ENCODE measurements at regions not wholly inside any gene's neighbourhood (a gene's known extent, or its start where the extent isn't known, plus 50 kb on each side); places are given as distances from the start of the nearest gene placed in this dataset.

DNA sequence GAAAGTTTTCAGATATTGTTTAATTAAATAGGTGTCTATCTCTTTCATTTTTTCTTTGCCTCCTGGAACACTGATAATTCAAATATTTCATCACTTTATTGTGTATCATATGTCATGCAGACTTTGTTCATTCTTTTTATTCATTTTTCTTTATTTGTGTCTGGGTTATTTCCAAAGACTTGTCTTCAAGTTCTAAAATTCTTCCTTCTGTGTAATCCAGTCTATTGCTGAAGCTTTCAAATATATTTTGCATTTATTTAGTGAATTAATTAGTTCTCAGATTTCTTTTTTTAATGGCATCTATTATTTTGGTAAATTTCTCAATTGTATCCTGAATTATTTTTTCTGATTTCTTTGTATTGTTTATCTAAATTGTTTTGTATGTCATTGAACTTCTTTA lies 70.1 kb downstream of the ZNF330 start:
- Histone ChIP-seq H3K27ac (ENCODE audit: low read length) (no peak overlapping the region), H4K20me1 (ENCODE audit: insufficient read depth, low read length) (no peaks in the 10 kb centered on the region), H3K4me3 (ENCODE audit: low read depth in 1 of 2, low read length in 2 of 2) (no peak overlapping the region), H2AFZ (ENCODE audit: low read depth, low read length) (no peak overlapping the region), H3K36me3 (ENCODE audit: insufficient read depth, low read length) (no peaks in the 10 kb centered on the region), H3K4me2 (ENCODE audit: insufficient read depth, low read length) (no peak overlapping the region), H3K79me2 (ENCODE audit: insufficient read depth, low read length) (no peaks in the 10 kb centered on the region), H3K9me3 (ENCODE audit: insufficient read depth, low read length, severe bottlenecking) (no peaks in the 10 kb centered on the region), H3K9ac (ENCODE audit: low read depth, low read length) (no peak overlapping the region), H3K27me3 (ENCODE audit: insufficient read depth, low read length, poor library complexity) (no peaks in the 10 kb centered on the region), H3K4me1 (ENCODE audit: insufficient read depth, low read length) (no peaks in the 10 kb centered on the region)
- ATAC-seq (ENCODE audit: insufficient read depth, low read depth) (no peak), DNase-seq (no peak)
- TF ChIP-seq, protein P1, sequence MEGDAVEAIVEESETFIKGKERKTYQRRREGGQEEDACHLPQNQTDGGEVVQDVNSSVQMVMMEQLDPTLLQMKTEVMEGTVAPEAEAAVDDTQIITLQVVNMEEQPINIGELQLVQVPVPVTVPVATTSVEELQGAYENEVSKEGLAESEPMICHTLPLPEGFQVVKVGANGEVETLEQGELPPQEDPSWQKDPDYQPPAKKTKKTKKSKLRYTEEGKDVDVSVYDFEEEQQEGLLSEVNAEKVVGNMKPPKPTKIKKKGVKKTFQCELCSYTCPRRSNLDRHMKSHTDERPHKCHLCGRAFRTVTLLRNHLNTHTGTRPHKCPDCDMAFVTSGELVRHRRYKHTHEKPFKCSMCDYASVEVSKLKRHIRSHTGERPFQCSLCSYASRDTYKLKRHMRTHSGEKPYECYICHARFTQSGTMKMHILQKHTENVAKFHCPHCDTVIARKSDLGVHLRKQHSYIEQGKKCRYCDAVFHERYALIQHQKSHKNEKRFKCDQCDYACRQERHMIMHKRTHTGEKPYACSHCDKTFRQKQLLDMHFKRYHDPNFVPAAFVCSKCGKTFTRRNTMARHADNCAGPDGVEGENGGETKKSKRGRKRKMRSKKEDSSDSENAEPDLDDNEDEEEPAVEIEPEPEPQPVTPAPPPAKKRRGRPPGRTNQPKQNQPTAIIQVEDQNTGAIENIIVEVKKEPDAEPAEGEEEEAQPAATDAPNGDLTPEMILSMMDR (IDR thresholded peaks at IDR 0.05; ENCODE audit: borderline replicate concordance, extremely low read depth, low read length, poor library complexity, severe bottlenecking), result no peak
- no peak for TF ChIP-seq EZH2 (IDR thresholded peaks at IDR 0.05; ENCODE audit: borderline replicate concordance, low read depth, low read length, severe bottlenecking)

DNA sequence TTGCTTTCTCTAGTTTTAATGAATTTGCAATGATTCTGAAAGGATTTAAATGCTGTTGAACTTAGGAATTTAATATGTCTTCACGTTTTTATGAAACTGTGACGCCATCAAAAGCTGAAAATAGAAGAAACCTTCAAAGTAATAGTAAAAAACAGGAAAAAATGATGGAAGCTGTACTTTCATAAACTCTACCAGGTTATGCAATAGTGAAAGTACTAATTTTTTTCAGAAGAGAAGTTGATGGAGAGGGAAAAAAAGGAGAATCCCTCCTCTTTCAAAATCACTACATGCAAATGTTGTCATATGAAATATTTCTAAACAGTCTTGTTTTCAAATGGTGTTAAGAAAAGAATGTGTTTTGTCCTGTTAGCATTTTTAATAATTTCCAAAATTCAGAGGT lies 73.6 kb downstream of the ZNF330 start:
- H3K27ac ChIP-seq (ENCODE audit: low read length), result no peak overlapping the region
- H3K9me3 ChIP-seq (ENCODE audit: insufficient read depth, low read length, severe bottlenecking), result no peaks in the 10 kb centered on the region
- no peak for ATAC-seq (ENCODE audit: insufficient read depth, low read depth)
- no peaks in the 10 kb centered on the region for H3K36me3 ChIP-seq (ENCODE audit: insufficient read depth, low read length)
- no peaks in the 10 kb centered on the region for H3K4me1 ChIP-seq (ENCODE audit: insufficient read depth, low read length)
- H3K4me3 ChIP-seq (ENCODE audit: low read depth in 1 of 2, low read length in 2 of 2), result no peak overlapping the region
- no peak overlapping the region for H2AFZ ChIP-seq (ENCODE audit: low read depth, low read length)
- H3K9ac ChIP-seq (ENCODE audit: low read depth, low read length), result no peak overlapping the region
- TF ChIP-seq EZH2 (IDR thresholded peaks at IDR 0.05; ENCODE audit: borderline replicate concordance, low read depth, low read length, severe bottlenecking), result no peak
- TF ChIP-seq, protein P1 (IDR thresholded peaks at IDR 0.05; ENCODE audit: borderline replicate concordance, extremely low read depth, low read length, poor library complexity, severe bottlenecking), result no peak
- no peaks in the 10 kb centered on the region for H3K79me2 ChIP-seq (ENCODE audit: insufficient read depth, low read length)
- H3K4me2 ChIP-seq (ENCODE audit: insufficient read depth, low read length), result no peak overlapping the region
- H4K20me1 ChIP-seq (ENCODE audit: insufficient read depth, low read length), result no peaks in the 10 kb centered on the region
- no peak for DNase-seq
- no peaks in the 10 kb centered on the region for H3K27me3 ChIP-seq (ENCODE audit: insufficient read depth, low read length, poor library complexity)

DNA sequence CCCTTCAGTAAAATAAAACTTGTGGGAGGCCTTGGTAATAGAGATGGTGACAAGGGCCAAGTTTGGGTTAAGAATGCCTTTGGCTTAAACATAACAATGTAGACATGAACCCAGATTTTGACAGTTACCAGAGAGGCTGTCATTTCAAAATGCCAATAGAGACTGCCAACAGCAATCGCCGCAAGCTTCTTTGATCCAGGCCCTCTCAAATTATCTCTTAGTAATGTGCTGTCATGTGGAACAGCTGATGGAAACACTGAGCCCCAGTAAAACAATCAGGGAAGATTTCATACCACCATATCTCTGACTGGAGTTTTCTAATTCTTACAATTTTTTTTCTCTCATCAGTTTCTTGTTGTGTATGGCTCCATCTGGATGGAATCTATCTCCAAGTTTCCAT lies 80.5 kb downstream of the ZNF330 start:
- Histone ChIP-seq H2AFZ (ENCODE audit: low read depth, low read length) (no peak overlapping the region), H3K9me3 (ENCODE audit: insufficient read depth, low read length, severe bottlenecking) (no peaks in the 10 kb centered on the region), H3K79me2 (ENCODE audit: insufficient read depth, low read length) (no peaks in the 10 kb centered on the region), H4K20me1 (ENCODE audit: insufficient read depth, low read length) (no peaks in the 10 kb centered on the region), H3K4me1 (ENCODE audit: insufficient read depth, low read length) (no peaks in the 10 kb centered on the region), H3K36me3 (ENCODE audit: insufficient read depth, low read length) (no peaks in the 10 kb centered on the region), H3K27ac (ENCODE audit: low read length) (no peak overlapping the region), H3K4me3 (ENCODE audit: low read depth in 1 of 2, low read length in 2 of 2) (no peak overlapping the region), H3K4me2 (ENCODE audit: insufficient read depth, low read length) (no peak overlapping the region), H3K27me3 (ENCODE audit: insufficient read depth, low read length, poor library complexity) (no peaks in the 10 kb centered on the region), H3K9ac (ENCODE audit: low read depth, low read length) (no peak overlapping the region)
- ATAC-seq (ENCODE audit: insufficient read depth, low read depth) (no peak), DNase-seq (no peak)
- TF ChIP-seq, protein P1 (IDR thresholded peaks at IDR 0.05; ENCODE audit: borderline replicate concordance, extremely low read depth, low read length, poor library complexity, severe bottlenecking), result no peak
- TF ChIP-seq EZH2 (IDR thresholded peaks at IDR 0.05; ENCODE audit: borderline replicate concordance, low read depth, low read length, severe bottlenecking), result no peak

DNA sequence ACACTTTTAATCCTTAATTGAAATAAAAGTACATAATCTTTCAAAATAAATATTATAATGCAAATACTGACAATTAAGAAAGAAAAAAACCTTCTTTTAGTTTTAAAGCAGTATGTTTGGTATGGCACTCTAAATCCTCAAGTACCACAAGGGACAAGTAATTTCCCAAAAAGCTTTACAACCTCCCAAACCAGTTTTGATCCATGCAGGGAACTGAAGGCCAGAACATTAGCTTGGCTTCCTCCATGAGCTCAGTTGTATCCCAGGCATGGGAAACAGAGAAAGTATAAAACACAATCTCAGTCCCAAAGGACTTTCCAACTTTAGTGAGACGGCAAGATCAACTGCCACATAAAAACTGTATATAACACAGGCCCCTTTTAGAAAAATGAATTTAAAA lies 82.2 kb downstream of the ZNF330 start:
- Histone ChIP-seq H3K4me1 (ENCODE audit: insufficient read depth, low read length) (no peaks in the 10 kb centered on the region), H3K4me3 (ENCODE audit: low read depth in 1 of 2, low read length in 2 of 2) (no peak overlapping the region), H3K4me2 (ENCODE audit: insufficient read depth, low read length) (no peak overlapping the region), H3K9me3 (ENCODE audit: insufficient read depth, low read length, severe bottlenecking) (no peaks in the 10 kb centered on the region), H3K36me3 (ENCODE audit: insufficient read depth, low read length) (no peaks in the 10 kb centered on the region), H3K27ac (ENCODE audit: low read length) (no peak overlapping the region), H3K27me3 (ENCODE audit: insufficient read depth, low read length, poor library complexity) (no peaks in the 10 kb centered on the region), H3K79me2 (ENCODE audit: insufficient read depth, low read length) (no peaks in the 10 kb centered on the region), H4K20me1 (ENCODE audit: insufficient read depth, low read length) (no peaks in the 10 kb centered on the region), H2AFZ (ENCODE audit: low read depth, low read length) (no peak overlapping the region), H3K9ac (ENCODE audit: low read depth, low read length) (no peak overlapping the region)
- TF ChIP-seq, protein P1 (IDR thresholded peaks at IDR 0.05; ENCODE audit: borderline replicate concordance, extremely low read depth, low read length, poor library complexity, severe bottlenecking), result no peak
- TF ChIP-seq EZH2 (IDR thresholded peaks at IDR 0.05; ENCODE audit: borderline replicate concordance, low read depth, low read length, severe bottlenecking), result no peak
- ATAC-seq (ENCODE audit: insufficient read depth, low read depth), result no peak
- DNase-seq, result no peak

Measured in DND-41 (cell line).